CD4-positive, alpha-beta T cell treated with Interleukin-17A for 1 hour (primary cell): ENCODE measurements at regions not wholly inside any gene's neighbourhood (a gene's known extent, or its start where the extent isn't known, plus 50 kb on each side); places are given as distances from the start of the nearest gene placed in this dataset.
"Not testable (repeated sequence)": the region's sequence is repeated elsewhere in the genome, so short reads cannot be mapped to it uniquely, and the experiment has no call there.

Source experiments
- DNase-seq: peaks from one replicate; pipeline ENCODE4 v3.0.0-alpha.2; 2020

DNA sequence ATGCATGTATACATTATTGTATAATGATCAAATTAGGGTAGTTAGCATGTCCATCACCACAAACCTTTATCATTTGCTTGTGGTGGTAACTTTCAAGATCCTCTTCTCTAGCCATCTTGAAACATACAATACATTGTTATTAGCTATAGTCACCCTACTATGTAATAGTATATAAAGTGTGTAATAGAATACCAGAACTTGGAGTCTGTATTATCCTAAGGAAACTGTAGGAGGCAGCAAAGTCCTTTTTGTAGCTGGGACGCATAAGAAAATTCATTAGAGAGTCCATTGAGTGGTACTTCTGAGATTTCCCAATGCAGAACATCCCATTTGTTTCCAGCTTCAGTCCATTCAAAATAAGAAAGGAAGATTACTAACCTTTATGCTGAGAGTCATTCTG lies 325.9 kb upstream of the LRFN5 start:
- no peak for DNase-seq

DNA sequence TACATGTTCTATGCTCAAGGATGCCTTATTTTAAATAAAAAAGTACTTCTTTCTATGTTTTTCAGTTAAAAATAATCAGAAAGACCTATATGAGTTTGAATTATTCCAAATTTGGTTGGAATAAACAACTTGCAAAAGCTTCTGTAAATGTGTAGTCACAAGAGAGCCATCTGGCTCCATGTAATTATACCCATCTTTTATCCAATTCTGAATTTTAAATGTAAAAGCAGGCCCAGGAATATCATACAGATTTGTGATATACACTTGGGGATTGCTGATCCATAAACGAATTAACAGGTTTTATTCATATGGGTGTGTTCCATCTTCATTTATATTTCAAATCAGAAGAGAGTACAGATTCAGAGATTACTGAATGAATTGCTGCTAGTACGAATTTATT lies 329.2 kb upstream of the LRFN5 start:
- DNase-seq: no peak

DNA sequence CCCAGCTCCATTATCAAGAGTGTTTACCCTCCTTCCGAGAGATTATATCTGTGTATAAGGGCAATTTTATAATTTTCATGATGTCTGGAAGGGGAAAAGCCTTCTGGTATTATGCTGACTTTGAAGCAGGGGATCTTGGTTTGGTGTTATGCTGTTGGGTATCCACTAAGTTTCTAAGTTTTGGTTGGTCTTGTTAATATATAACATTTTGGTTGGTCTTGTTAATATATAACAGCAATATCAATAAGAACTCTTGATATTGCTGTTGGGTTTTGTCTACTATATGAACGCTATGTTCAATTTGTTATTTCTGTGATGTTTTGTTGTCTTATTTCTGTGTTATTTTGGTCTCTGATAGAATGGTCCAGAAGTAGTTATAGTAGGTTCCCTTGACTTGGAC lies 349.2 kb upstream of the LRFN5 start:
- no peak for DNase-seq

DNA sequence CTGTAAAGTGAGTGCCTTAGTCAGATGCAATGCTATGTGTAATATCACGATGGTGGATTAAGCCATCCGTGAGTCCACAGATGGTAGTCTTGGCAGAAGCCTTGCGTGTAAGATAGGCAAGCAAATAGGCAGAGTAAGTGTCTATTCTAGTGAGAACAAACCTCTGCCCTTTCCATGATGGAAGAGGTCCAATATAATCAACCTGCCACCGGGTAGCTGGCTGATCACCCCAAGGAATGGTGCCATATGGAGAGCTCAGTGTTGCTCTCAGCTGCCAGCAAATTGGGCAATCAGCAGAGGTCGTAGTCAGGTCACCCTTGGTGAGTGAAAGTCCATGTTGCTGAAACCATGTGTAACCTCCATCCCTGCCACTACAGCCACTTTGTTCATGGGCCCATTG lies 371.2 kb upstream of the LRFN5 start:
- no peak for DNase-seq

DNA sequence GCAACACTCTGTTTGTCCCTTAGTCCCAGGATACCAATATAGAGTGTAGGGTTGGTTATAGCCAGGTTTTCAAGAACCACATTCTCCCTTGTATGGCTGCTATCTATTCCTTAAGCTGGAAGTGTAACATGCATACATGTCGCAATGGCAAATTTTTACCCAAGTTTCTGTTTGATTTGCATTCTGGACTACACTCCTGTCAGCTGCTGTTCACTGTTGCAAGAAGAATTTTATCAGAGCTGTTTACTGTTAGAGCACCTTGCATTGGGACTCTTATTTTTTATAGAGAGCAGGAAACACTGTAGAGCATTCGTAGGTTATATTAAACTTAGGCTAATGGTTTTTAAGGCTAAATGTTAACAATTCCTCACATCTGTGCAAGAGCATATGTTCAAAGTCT lies 376.0 kb upstream of the LRFN5 start:
- DNase-seq: no peak

DNA sequence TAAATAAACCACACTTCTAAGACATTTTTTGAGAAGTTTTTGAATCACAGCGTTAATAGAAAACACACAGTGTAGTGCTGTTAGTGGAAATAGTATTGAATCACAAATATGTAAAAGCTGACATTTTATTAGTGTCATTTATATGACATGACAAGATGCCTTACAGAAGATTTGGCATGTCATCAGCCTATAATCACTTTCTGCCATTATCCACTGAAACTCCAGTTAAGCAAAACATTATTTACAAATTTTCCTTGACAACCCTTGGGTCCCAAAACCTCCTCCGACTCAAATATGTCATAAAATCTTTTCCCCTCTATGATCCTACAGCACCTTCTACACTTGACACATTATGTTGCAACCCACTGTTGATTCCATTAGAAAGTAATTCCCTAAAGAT lies 376.9 kb upstream of the LRFN5 start:
- DNase-seq: no peak

DNA sequence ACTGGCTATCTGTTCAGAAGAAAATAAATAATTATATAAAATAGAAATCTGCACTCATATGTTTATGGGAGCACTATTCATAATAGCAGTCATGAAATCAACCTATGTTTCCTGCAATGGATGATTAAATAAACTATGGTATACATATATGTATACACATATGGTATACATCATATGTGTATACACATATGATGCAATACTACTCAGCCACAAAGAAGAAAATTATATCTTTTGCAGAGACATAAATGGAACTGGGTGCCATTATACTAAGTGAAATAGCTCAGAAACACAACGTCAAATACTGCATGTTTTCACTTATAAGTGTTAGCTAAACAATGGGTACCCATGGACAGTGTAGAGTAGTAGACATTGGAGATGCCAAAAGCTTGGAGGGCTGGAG lies 381.2 kb upstream of the LRFN5 start:
- no peak for DNase-seq

DNA sequence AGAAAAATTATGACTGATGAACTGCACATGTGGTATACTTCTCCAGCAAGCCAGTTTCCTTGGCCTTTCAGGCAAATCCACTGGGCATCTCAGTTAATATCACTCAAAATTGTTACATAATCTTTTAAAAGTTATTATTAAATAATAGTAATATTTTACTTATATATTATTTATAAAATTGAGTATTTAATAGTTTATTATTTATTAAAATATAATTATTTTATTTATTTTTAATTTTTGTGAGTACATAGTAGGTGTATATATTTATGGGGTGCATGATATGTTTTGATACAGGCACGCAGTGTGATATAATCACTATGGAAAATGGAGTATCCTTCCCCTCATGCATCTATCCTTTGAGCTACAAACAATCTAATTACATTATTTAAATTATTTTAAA lies 384.1 kb upstream of the LRFN5 start:
- DNase-seq: no peak

DNA sequence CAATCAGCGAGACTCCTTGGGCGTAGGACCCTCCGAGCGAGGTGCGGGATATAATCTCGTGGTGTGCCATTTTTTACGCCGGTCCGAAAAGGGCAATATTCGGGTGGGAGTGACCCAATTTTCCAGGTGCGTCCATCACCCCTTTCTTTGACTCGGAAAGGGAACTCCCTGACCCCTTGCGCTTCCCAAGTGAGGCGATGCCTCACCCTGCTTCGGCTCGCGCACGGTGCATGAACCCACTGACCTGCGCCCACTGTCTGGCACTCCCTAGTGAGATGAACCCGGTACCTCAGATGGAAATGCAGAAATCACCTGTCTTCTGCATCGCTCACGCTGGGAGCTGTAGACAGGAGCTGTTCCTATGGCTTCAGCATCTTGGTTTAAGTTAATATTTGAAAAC lies 391.7 kb upstream of the LRFN5 start:
- not testable (repeated sequence) for DNase-seq

DNA sequence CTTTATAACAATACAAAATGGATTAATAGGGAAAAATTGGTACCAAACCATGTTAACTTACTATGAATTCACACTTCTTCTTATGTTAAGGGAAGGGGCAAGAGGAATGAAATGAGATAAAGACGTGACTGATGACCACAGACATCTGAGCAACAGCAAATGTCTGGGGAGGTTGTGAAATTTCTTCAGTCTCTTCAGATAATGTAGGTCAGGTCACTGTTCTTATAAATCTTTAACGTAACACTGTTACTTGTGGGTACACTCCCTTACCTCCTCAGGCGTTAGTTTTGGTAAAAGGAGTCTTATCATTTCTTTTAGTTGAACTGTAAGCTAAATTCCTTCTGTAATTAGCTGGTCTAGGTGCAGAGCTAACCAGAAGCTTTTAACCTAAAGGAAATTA lies 405.0 kb upstream of the LRFN5 start:
- DNase-seq: no peak

DNA sequence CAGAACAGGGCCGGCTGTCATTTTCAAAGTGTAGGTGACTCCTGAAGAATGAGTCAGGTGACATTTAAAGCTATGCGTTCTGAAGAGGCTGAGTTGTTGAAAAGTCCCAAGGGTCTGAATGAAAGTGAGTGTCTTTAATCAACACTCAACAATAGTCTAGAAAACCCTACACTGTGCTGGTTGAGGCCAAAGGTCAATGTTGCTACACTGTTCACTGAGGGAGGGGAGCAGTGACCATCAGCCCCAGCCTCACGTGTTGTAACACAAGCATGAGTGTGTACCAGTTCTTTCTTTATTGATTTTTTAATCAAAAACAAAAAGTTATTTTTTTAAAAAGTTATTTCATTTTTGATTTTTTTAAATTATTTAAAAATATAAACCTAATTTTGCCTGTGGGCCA lies 418.8 kb upstream of the LRFN5 start:
- DNase-seq: no peak

DNA sequence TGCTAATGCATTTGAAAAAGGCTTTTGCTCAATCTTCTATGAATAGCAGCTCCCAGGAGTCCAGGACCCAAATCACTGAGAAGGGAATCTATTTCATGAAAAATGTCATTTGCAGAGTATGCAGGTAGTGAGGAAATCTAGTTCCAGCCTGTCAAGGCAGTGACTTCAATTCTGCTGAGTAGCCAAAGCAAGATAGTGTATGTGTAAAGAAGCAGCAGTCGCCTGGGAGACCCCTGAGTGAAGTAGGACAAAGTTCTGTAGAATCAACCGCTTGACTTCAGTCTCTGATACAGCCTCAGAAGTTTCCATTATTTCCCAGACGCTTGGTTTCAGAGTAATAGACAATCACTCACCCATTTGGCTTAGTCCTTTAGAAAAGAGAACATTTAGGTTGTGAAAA lies 435.6 kb upstream of the LRFN5 start:
- no peak for DNase-seq

DNA sequence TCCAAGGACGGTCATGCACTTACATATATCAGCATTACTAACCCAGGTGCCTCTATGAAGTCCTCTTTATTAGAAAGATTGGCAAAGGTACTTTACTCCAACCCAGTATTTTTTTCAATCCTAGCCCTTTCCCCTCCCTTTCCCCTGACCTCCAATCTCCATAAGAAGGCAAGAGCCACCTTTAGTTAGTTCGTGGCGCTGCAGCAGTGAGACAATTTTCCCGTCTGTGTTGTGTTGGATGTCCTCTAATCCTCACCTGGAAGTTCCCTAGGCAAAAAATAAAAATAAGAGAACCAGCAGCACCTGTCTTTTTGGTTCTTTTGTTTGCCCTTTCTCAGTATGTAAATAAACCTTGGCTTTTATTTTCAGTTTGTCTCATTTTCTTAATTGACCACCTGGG lies 439.6 kb upstream of the LRFN5 start:
- DNase-seq: no peak

DNA sequence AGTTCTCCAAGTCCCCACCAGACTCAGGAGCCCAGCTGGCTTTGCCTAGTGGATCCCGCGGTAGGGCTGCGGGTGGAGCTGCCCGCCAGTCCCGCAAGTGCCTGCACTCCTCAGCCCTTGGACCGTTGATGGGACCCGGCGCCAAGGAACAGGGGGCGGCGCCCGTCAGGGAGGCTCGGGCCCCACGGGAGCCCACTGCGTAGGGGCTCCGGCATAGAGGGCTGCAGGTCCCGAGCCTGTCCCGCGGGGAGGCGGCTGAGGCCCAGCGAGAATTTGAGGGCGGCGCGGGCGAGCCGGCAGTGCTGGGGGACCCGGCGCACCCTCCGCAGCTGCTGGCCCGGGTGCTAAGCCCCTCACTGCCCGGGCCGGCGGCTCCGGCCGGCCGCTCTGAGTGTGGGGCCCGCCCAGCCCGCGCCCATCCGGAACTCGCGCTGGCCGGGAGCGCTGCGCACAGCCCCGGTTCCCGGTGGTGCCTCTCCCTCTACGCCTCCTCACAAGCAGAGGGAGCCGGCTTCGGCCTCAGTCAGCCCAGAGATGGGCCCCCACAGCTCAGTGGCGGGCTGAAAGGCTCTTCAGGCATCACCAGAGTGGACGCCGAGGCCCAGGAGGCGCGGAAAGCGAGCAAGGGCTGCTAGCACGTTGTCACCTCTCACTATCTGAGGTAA lies 452.4 kb upstream of the LRFN5 start:
- no peak for DNase-seq

DNA sequence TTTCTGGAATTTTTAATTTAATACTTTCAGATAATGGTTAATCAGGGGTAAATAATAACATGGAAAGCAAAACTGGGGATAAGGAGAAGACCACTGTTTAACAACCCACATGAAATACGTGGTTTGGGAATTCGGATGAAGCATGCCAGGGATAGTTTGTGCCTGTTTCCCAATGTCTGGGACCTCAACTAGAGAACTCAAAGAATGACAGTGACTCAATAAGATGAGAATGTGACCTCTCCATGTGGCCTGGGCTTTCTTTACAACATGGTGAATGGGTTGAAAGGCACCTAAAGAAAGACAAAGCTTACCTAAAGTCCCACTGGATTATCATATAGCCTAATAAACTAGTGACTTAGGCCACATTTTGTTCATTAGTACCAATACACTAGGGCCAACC lies 460.3 kb upstream of the LRFN5 start:
- no peak for DNase-seq

DNA sequence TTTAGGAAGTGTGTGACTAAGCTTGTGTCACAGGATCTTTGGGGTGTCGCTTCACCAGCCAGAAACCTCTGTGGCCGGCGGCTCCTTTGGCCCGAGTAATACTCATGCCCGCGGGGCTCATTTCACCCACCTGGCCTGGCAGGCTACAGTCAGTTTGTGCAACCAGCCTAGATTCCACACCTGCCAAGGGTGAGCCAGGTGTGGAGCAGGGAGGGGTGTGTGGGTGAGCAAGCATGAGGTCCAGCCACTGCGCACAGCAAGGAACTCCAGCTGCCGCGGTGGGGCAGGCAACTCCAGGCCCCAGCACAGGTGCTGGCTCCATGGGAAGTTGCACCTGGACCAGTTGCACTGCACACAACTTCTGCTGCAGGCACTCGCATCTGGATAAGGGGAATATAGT lies 462.3 kb upstream of the LRFN5 start:
- DNase-seq: no peak

DNA sequence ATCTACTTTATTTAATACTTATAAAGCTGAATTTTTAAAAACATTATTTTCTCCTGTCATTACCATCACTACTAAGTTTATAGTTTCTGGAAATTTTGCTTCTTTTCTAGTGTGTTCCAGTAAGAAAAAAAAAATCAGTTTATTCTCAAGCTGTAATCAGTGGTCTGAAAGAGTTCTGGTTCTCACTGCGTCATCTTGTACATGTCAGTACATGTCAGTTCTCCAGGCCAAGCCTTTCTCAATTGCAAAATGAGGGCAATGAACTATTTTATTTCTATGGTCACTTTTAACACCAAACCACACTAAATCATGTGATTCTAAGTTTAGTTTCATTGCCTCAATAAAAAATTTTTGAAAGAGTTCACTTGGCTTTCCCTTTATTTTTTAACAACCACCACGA lies 468.9 kb upstream of the LRFN5 start:
- no peak for DNase-seq

DNA sequence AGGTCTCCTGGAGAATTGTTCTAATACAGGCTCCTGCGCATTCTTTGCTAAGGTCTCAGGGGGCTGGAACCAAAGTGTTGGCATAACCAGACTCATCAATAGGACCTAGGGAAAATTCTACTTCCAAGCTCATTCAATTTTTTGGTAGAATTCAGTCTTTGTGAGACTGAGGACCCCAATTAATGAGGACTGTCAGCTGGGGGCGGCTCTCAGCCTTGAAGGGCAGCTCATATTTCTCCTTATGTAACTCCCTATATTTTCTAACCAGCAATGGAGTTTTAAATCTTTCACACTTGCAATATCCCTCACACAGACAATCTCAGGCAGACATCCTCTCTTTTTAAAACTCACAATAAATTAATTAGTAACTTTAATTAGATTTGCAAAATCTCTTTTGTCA lies 476.4 kb upstream of the LRFN5 start:
- DNase-seq: no peak

DNA sequence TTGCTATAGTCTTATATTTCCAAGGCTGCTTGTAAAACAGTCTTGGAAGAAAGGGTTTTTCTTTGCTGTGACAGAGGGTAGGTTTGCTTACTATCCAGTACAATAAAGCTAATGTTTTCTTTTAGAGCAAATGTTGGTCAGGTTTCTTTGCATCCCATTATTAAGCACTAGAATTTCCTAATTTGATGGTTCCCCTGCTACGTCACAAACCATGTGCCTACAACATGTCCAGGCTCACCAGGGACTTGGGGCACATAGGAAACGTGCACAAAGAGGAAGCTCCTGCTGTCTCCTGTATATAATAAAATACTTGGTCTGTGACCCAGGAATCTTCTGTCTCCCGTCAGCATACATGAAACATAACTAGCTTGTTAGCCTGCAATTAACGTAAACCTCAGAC lies 486.3 kb upstream of the LRFN5 start:
- no peak for DNase-seq

DNA sequence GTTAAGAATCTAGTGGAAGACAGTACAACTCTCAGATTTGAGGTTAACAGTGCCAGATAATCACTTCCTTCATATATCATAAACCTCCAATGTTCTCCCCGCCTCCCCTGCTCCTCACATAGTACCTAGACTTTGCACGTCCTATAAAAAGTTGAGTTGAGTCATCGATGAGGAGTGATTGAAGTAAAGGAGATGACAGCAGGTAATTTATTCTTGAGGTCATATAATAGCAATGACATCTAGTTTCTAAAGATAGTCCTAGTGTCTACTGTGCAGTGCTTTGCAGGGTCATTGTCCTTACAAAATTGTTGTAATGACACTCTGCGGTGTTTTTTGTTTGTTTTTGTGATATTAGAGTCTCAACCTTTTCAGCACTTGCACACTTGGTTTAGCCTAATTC lies 510.5 kb upstream of the LRFN5 start:
- no peak for DNase-seq

DNA sequence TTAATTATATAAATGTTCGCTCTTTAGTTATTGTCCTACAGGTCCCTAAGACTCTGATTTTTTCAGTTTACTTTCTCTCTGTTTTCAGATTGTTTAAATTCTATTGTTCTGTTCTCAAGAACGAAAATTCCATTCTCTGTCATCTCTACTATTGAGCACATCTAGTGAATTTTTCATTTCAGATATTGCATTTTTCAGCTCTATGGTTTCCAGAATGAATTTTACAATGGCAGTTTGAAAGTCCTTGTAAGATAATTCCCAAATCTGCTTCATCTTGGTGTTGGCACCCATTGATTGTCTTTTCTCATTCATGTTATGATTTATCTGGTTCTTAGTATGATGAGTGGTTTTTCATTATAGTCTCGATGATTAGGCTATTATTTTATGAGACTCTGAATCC lies 519.6 kb upstream of the LRFN5 start:
- no peak for DNase-seq

DNA sequence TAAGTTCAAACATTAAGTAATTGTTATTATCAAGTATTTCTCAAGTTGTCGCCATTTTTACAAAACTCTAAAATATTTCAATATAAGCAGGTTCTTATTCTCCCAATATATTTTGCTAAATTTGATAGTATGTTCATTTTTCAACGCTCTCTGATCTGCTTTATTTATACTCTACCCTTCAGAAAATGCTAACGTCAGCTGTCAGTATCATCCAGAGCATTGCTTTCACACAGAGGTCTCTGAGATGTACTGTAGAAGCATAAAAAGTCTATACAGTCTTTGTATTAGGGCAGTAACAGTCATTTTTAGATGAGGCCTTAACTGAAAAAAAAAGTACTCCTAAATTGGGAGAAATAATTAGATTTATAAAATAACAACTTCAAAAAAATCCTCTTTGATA lies 533.1 kb upstream of the LRFN5 start:
- no peak for DNase-seq

DNA sequence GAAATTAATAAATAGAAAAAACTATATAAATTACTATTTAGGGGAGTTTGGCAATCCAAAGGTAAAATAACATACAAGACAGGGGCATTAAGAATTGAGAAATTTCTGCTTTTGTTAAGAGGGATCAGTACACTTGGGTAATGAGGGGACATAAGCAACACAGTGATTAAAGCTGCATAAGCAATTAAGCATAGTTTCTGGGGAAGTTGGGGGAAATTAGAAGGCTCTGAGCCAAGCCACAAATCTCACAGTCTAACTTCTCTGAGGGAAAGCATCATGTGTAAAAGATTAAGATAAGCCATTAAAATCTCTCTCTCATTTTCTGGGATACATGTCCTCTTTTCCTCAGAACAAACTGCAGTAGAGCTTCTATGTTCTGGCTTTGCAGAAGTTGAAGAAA lies 533.9 kb upstream of the LRFN5 start:
- DNase-seq: no peak

DNA sequence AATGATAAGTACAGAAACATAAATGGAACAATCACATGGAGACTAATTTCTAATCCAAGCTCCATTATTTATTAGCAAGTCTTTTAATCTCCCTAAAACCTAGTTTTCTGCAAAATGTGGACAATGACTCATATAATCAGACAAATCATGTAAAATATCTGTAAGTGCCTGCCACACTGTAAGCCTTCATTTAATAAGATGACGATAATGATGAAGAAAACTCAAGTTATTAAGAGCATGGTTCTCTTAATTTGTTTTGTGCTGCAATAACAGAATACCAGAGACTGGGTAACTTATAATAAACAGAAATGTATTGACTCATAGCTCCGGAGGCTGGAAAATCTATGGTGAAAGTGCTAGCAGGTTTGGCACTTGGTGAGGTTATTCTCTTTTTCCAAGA lies 535.3 kb upstream of the LRFN5 start:
- no peak for DNase-seq

DNA sequence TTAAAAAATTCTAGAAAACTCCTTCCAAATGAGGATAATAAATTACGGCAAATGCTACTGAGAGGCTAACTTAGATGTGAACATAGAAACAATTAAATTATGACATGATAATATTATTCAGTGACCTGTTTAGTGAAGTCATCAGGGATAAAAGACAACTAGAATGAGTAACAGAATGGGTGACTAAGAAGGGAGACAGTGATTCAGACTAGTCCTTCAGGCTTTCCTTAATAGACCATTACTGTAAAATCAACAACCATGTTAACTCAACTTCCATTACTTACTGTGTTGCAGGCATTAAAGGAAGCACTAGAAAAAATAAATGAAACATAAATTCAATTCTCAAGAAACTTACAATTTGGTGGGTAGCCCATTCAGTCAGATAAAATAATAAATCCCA lies 543.9 kb upstream of the LRFN5 start:
- no peak for DNase-seq

DNA sequence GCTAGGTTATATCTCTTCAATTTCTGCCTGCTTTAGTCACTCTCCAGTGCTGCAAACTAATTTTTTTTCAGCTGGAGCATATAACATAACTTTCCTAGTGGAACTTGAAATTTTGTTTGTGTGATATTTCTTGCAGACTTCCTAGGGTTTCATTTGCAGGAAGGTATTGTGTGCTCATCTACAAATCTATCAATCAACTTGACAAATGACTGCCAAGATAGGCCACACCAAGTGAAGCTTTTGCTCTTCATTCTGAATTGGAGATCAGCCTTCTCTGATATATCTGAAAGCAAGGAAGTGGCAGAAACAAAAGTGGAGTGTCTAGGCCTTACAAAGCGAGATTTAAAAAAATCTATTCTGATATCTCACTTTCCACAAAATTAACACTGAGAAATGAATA lies 551.1 kb upstream of the LRFN5 start:
- DNase-seq: no peak
